Trophoblast cell (in vitro differentiated cells and primary cell): ENCODE measurements at regions not wholly inside any gene's neighbourhood (a gene's known extent, or its start where the extent isn't known, plus 50 kb on each side); places are given as distances from the start of the nearest gene placed in this dataset.
"Not testable (repeated sequence)": the region's sequence is repeated elsewhere in the genome, so short reads cannot be mapped to it uniquely, and the experiment has no call there.

Source experiments
- DNase-seq, 2 donors: peaks; one replicate each; pipeline ENCODE4 v3.0.0-alpha.2; 2016
- H2AFZ ChIP-seq: 2 replicates; pipeline ENCODE4 v1.6.1; 2013; ENCODE audit warnings: low read length, moderate library complexity, mild to moderate bottlenecking; ENCODE audit not compliant: insufficient read depth, poor library complexity
- H2AK5ac ChIP-seq: 2 replicates; pipeline ENCODE4 v1.6.1; 2013; ENCODE audit warnings: mild to moderate bottlenecking, low read length
- H2BK120ac ChIP-seq: 2 replicates; pipeline ENCODE4 v1.6.1; 2013; ENCODE audit warnings: low read length, mild to moderate bottlenecking, moderate library complexity; ENCODE audit not compliant: insufficient read depth, poor library complexity
- H2BK12ac ChIP-seq: 2 replicates; pipeline ENCODE4 v1.6.1; 2013; ENCODE audit warnings: mild to moderate bottlenecking, low read length, moderate library complexity
- H2BK5ac ChIP-seq: 2 replicates; pipeline ENCODE4 v1.6.1; 2013; ENCODE audit warnings: low read length, low read depth, moderate library complexity, mild to moderate bottlenecking; ENCODE audit not compliant: poor library complexity
- H3K14ac ChIP-seq: 2 replicates; pipeline ENCODE4 v1.6.1; 2013; ENCODE audit warnings: mild to moderate bottlenecking, low read length
- H3K18ac ChIP-seq: 2 replicates; pipeline ENCODE4 v1.6.1; 2013; ENCODE audit warnings: mild to moderate bottlenecking, low read length
- H3K23ac ChIP-seq: 2 replicates; pipeline ENCODE4 v1.6.1; 2013; ENCODE audit warnings: low read length
- H3K27ac ChIP-seq: 2 replicates; pipeline ENCODE4 v1.5.1; 2013; ENCODE audit warnings: low read depth, mild to moderate bottlenecking, inconsistent platforms, low read length, moderate library complexity
- H3K27me3 ChIP-seq: 2 replicates; pipeline ENCODE4 v1.6.1; 2013; ENCODE audit warnings: inconsistent platforms, mild to moderate bottlenecking, low read length, moderate library complexity; ENCODE audit not compliant: insufficient read depth
- H3K36me3 ChIP-seq, 2 experiments: 1 replicate in 1 of 2; 2 replicates in 1 of 2; pipeline ENCODE4 v1.6.1; 2013; ENCODE audit warnings: low read length in 2 of 2, mild to moderate bottlenecking in 2 of 2, moderate library complexity in 1 of 2; ENCODE audit not compliant: insufficient read depth in 2 of 2, control insufficient read depth in 1 of 2
- H3K4ac ChIP-seq: 2 replicates; pipeline ENCODE4 v1.6.1; 2013; ENCODE audit warnings: low read depth, mild to moderate bottlenecking, low read length, moderate library complexity
- H3K4me1 ChIP-seq, 2 experiments: 1 replicate in 1 of 2; 2 replicates in 1 of 2; pipeline ENCODE4 v1.6.1; 2013; ENCODE audit warnings: low read length in 2 of 2, mild to moderate bottlenecking in 2 of 2, moderate library complexity in 1 of 2; ENCODE audit not compliant: insufficient read depth in 2 of 2, control insufficient read depth in 1 of 2
- H3K4me2 ChIP-seq: 2 replicates; pipeline ENCODE4 v1.6.1; 2013; ENCODE audit warnings: inconsistent platforms, mild to moderate bottlenecking, low read length, moderate library complexity
- H3K4me3 ChIP-seq: 2 replicates; pipeline ENCODE4 v1.5.1; 2013; ENCODE audit warnings: mild to moderate bottlenecking, low read depth, low read length, inconsistent platforms
- H3K79me1 ChIP-seq: one replicate; pipeline ENCODE4 v1.6.1; 2013; ENCODE audit warnings: low read length
- H3K79me2 ChIP-seq: 2 replicates; pipeline ENCODE4 v1.6.1; 2013; ENCODE audit warnings: low read length, mild to moderate bottlenecking; ENCODE audit not compliant: control insufficient read depth, insufficient read depth, poor library complexity
- H3K9ac ChIP-seq: 2 replicates; pipeline ENCODE4 v1.6.1; 2013; ENCODE audit warnings: mild to moderate bottlenecking, low read length
- H3K9me3 ChIP-seq: 2 replicates; pipeline ENCODE4 v1.6.1; 2013; ENCODE audit warnings: low read depth, mild to moderate bottlenecking, control low read depth, inconsistent platforms, low read length; ENCODE audit not compliant: insufficient read depth
- H4K12ac ChIP-seq: 2 replicates; pipeline ENCODE4 v1.6.1; 2013; ENCODE audit warnings: low read depth, mild to moderate bottlenecking, low read length, moderate library complexity
- H4K8ac ChIP-seq: 2 replicates; pipeline ENCODE4 v1.6.1; 2013; ENCODE audit warnings: low read depth, mild to moderate bottlenecking, low read length, moderate library complexity
- H4K91ac ChIP-seq: one replicate; pipeline ENCODE4 v1.6.1; 2013; ENCODE audit warnings: low read depth, mild to moderate bottlenecking, low read length, moderate library complexity
- WGBS: extraction: QIAGEN DNeasy Blood & Tissue Kit; methylation state at CpG from one replicate; pipeline ENCODE4 v1.1.7; 2013; ENCODE audit warnings: missing lambda C conversion rate; ENCODE audit not compliant: insufficient read length, insufficient coverage; ENCODE audit errors: extremely low coverage; 5-methylcytosine and 5-hydroxymethylcytosine counted together

- Histone ChIP-seq H2BK5ac (no peak overlapping the region), H2BK120ac (no peak overlapping the region), H3K18ac (no peak overlapping the region), H2BK12ac (no peak overlapping the region), H3K4me1 (no peaks in the 10 kb centered on the region), H3K4ac (no peak overlapping the region), H3K79me2 (no peaks in the 10 kb centered on the region), H2AFZ (no peak overlapping the region), H3K27me3 (no peaks in the 10 kb centered on the region), H3K27ac (no peak overlapping the region), H3K9ac (no peak overlapping the region), H3K4me2 (no peak overlapping the region), H3K23ac (no peak overlapping the region), H3K14ac (no peak overlapping the region), H3K9me3 (peaks cover 4% of the 10 kb centered on the region), H3K36me3 (no peaks in the 10 kb centered on the region), H4K91ac (no peak overlapping the region), H4K12ac (no peak overlapping the region), H2AK5ac (no peak overlapping the region), H3K4me3 (no peak overlapping the region), H4K8ac (no peak overlapping the region), H3K79me1 (no peaks in the 10 kb centered on the region)
- DNase-seq = no peak
- WGBS = no CpG with 5 or more reads among the region's 14 CpGs
Measured at GRCh38 chr21:41568606-41569385, 60.8 kb upstream of the TMPRSS2 start.

- Histone ChIP-seq H3K79me1 (no peaks in the 10 kb centered on the region), H3K14ac (no peak overlapping the region), H2BK5ac (no peak overlapping the region), H3K9me3 (peaks cover 4% of the 10 kb centered on the region), H3K27ac (no peak overlapping the region), H4K91ac (no peak overlapping the region), H3K18ac (no peak overlapping the region), H2AFZ (no peak overlapping the region), H3K36me3 (no peaks in the 10 kb centered on the region), H4K12ac (no peak overlapping the region), H2AK5ac (no peak overlapping the region), H2BK120ac (no peak overlapping the region), H4K8ac (no peak overlapping the region), H3K27me3 (no peaks in the 10 kb centered on the region), H2BK12ac (no peak overlapping the region), H3K4ac (no peak overlapping the region), H3K4me3 (no peak overlapping the region), H3K9ac (no peak overlapping the region), H3K79me2 (no peaks in the 10 kb centered on the region), H3K23ac (no peak overlapping the region), H3K4me2 (no peak overlapping the region), H3K4me1 (no peaks in the 10 kb centered on the region)
- DNase-seq = no peak
- no CpG with 5 or more reads among the region's 25 CpGs for WGBS
Measured at GRCh38 chr21:41567901-41568510, 60.0 kb upstream of the TMPRSS2 start.

GRCh38 chr21:41567237-41567636 is 59.3 kb upstream of the TMPRSS2 start:
- not testable (repeated sequence) for H3K4me1 ChIP-seq, H3K18ac ChIP-seq, H4K91ac ChIP-seq, H2BK120ac ChIP-seq, H3K27me3 ChIP-seq, H4K12ac ChIP-seq, H3K23ac ChIP-seq, H3K4me3 ChIP-seq, H3K9me3 ChIP-seq, H2AK5ac ChIP-seq, H3K9ac ChIP-seq, H3K4me2 ChIP-seq, H3K4ac ChIP-seq, DNase-seq, H2BK5ac ChIP-seq, H3K14ac ChIP-seq, H4K8ac ChIP-seq, H2BK12ac ChIP-seq, H3K79me2 ChIP-seq, H3K27ac ChIP-seq, H3K79me1 ChIP-seq, H2AFZ ChIP-seq, H3K36me3 ChIP-seq
- no CpG with 5 or more reads among the region's 2 CpGs for WGBS

GRCh38 chr21:41566500-41567014 is 58.6 kb upstream of the TMPRSS2 start:
- no peaks in the 10 kb centered on the region for H3K36me3 ChIP-seq
- H3K79me2 ChIP-seq = no peaks in the 10 kb centered on the region
- H4K8ac ChIP-seq = no peak overlapping the region
- no peak overlapping the region for H2BK120ac ChIP-seq
- peaks cover 2% of the 10 kb centered on the region for H3K9me3 ChIP-seq
- no peak overlapping the region for H2BK5ac ChIP-seq
- H3K79me1 ChIP-seq = no peaks in the 10 kb centered on the region
- H3K4me3 ChIP-seq = no peak overlapping the region
- H2AFZ ChIP-seq = no peak overlapping the region
- no peak overlapping the region for H4K12ac ChIP-seq
- H4K91ac ChIP-seq = no peak overlapping the region
- no peak for DNase-seq
- no CpG with 5 or more reads among the region's 3 CpGs for WGBS
- no peak overlapping the region for H3K18ac ChIP-seq
- H3K9ac ChIP-seq = no peak overlapping the region
- no peak overlapping the region for H3K4me2 ChIP-seq
- H3K23ac ChIP-seq = no peak overlapping the region
- H3K4ac ChIP-seq = no peak overlapping the region
- no peak overlapping the region for H2BK12ac ChIP-seq
- H3K4me1 ChIP-seq = no peaks in the 10 kb centered on the region
- no peak overlapping the region for H2AK5ac ChIP-seq
- H3K27me3 ChIP-seq = no peaks in the 10 kb centered on the region
- H3K27ac ChIP-seq = no peak overlapping the region
- no peak overlapping the region for H3K14ac ChIP-seq
